Effector CD4-positive, alpha-beta T cell (primary cell): ENCODE measurements at regions not wholly inside any gene's neighbourhood (a gene's known extent, or its start where the extent isn't known, plus 50 kb on each side); places are given as distances from the start of the nearest gene placed in this dataset.

Source experiments
- DNase-seq: peaks from one replicate; pipeline ENCODE4 v3.0.0-alpha.2; 2020

DNA sequence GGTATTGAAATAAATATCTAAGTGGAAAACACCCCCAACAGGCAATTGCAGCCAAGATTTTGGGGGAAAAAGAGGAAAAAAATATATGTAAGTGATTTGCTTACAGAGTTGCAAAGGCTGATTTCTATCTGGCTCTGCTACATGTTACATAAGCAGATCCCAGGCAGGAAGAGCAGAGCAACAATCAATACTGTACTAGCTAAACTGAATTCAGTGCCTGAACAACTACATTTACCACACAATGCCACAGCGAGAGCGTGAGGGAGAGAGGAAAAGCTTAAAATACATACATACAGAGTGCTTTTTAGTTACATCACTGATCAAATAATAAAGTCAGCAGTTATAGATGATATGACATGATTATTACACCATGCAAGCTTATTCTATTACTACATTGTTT lies 665.6 kb upstream of the ARGLU1 start:
- DNase-seq = no peak

DNA sequence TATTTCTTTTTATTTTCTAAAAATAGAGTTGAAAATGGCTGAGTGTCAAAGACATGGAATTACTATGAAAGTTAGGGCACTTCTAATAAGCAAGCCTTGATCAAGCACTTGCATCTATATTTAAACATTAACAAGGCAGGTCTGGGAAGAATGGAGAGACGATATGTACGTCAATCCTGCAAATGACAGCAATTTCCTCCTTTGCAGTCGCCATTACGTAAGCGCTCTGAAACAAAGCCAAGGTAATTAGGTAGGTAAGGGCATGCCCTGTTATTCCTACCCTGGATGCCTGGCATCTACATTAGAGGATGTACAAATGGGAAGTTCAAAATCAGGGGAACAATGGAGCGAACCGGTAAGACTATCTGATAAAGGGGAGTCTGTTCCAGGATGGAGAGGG lies 664.0 kb upstream of the ARGLU1 start:
- DNase-seq = no peak

- DNase-seq = no peak
Observed at GRCh38 chr13:107223867-107224266, 655.9 kb upstream of the ARGLU1 start.

- DNase-seq = no peak
Observed at GRCh38 chr13:107222597-107222996, 654.7 kb upstream of the ARGLU1 start.

DNA sequence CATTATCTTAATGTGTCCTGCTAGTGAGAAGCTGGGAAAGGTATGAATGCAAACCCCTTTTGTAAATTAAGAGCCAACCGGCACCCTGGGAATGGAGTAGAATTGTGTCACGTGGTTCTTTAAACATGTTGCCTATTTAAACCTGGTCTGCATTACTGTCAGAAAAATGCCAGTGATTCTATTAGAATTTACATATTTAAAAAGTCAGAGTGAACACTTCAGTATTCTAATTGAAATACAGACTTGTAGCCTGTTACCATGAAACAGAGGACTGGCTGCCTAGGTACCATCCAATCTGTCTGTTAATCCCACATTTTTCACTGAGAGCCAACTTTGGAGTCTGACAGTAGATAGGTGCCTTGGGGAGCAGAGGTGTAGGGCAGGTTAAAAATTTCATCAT lies 652.3 kb upstream of the ARGLU1 start:
- no peak for DNase-seq

DNA sequence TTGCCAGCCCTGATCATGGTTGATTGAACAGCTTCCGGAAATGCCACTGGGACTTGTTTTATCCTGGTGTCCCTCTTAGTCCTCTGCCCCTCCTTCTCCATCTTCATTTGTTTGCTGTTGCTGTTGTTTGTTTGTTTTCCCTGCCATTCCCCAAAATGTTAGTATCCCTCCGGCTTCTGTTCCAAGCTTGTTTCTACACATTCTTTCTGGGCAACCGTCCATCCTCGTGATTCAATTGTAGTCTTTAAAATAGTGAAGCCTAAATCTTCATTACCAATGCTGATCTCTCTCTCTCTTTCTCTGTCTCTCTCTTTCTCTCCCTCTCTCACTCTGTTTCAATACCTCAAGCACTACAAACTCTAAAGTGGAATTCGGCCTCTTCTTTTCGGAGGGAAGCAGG lies 649.3 kb upstream of the ARGLU1 start:
- no peak for DNase-seq

GRCh38 chr13:107216046-107216755 lies 648.3 kb upstream of the ARGLU1 start:
- DNase-seq = no peak

DNA sequence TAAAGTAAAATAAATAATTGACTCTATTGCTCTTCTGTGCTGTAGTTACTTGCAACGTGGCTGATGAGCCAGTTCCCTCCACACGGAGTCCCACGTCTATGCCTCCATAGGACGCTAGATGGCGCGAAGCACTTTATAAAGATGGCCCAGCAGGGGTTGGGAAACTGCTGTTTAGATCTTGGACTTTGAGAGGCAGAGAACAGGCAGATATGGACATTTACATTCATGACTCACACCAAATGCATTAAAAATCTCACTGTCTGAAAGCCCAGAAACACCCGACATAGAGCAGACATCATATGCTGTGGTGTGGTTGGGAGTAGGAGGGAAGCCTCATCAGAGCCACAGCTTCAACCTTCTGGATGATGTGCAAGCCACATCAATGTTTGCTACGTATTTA lies 643.1 kb upstream of the ARGLU1 start:
- DNase-seq = peak; percentile 7

DNA sequence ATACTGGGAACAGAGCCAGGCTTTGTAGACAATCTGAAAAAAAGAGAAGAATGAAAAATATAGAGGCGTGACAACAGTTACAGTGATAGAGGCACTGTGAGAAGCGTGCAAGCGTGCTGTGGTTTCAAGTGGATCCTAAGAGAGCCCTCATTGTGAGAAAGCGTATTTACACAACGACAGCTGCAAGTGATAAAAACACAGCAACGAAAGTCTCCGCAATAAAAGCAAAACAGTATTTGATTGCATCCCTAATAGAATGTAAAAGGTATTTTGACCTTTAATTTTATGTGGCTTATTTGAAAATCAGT lies 642.7 kb upstream of the ARGLU1 start:
- no peak for DNase-seq

- no peak for DNase-seq
Observed at GRCh38 chr13:107209824-107210722, 642.1 kb upstream of the ARGLU1 start.

- no peak for DNase-seq
Observed at GRCh38 chr13:107208889-107209288, 641.0 kb upstream of the ARGLU1 start.

DNA sequence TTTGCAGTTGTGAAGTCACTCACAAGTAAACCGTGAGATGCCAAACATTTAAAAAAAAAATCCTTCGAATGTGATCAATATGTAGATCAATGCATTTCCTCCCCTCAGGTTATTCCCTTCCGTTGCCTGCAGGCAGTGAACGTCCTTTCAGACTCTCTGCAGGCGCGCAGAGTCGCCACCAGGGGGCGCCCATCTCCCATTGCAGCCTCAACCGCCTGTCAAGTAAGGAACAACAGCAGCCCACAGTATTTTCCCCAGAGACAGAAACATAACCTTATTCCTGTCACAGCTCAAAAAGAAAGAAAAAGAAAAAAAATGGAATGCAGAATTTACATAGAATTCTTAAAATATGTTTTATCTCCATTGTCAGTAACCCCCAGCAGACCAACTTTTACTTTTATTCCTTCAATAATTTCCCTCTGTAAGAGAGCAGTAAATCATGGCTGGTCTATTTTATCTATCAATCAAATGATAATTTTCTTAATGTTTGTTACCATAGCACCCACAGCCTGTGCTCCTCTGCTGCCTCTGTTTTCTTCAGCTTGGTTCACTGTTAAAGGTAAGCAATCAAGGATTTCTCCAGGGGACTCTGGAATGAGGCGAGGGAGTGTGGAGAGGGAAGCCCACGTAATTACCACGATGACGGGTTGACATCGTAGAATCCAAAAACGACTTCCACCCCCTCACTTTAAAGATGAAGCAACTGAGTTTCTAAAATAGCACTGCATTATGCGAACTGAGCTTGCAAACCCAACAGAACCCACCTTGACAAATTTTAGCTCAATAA lies 637.6 kb upstream of the ARGLU1 start:
- DNase-seq = peak; percentile 34

GRCh38 chr13:107203146-107203847 lies 635.4 kb upstream of the ARGLU1 start:
- no peak for DNase-seq

DNA sequence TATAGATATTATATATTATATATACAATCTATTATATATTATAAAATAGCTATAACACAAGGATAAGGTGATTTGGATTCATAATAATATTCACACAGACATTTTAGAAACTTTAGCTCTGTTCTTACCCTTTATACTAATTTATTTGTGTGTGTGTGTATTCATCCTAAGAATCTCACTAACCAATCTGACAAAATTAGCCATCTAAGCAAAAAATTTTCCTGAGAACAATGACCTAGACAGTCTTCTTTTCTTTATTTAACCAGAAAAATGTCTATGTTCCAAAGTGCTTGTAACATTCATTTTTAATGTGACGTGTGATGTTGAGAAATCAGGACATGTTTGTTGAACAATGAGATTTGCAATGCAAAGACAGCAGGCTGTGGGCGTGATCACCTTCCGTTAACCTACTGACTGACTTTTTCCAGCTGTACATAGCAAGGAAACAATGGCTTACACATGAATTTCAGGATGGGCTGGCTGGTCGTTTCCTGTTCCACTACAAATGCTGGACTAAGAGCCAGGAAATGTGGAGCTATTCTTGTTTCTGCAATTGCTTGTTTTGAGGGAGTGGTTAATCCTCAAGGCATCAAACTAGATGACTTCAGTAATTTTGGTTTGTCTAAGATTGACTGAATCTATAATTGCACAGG lies 634.6 kb upstream of the ARGLU1 start:
- no peak for DNase-seq

- no peak for DNase-seq
Observed at GRCh38 chr13:107200491-107200890, 632.6 kb upstream of the ARGLU1 start.

- DNase-seq = no peak
Observed at GRCh38 chr13:107192289-107192688, 624.4 kb upstream of the ARGLU1 start.

- no peak for DNase-seq
Observed at GRCh38 chr13:107190065-107190464, 622.1 kb upstream of the ARGLU1 start.

GRCh38 chr13:107185889-107186288 lies 618.0 kb upstream of the ARGLU1 start:
- DNase-seq = no peak

DNA sequence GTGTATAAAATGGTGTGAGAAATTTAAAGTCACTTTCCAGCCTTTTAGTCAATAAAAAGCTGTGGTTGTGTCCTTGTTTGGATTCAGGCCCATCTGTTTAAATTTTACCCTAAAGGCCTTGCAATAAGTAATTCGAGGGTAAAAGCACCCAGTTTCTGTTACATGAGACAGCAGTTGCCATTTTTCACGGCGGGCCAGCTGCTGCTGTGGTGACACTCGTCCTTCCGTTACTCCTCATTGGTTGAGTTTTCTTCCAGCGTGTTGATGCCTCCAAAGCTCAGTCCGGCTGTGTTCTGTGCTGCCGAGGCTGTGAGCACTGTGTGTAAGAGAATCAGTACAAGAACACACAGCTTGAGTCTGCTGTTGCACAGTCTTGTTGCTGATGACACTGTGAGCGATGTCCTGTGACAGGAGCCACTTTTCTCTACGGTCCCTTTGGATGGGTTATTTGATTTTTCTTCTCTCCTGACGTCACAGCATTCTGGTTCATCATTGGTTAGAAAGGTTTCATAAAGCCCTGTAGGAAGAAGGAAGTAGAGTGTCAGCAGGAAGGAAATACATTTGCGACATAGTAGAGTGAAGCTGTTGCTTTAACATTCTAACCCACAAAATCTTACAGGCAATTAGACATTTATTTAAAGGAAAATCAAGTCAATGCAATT lies 602.5 kb upstream of the ARGLU1 start:
- no peak for DNase-seq

DNA sequence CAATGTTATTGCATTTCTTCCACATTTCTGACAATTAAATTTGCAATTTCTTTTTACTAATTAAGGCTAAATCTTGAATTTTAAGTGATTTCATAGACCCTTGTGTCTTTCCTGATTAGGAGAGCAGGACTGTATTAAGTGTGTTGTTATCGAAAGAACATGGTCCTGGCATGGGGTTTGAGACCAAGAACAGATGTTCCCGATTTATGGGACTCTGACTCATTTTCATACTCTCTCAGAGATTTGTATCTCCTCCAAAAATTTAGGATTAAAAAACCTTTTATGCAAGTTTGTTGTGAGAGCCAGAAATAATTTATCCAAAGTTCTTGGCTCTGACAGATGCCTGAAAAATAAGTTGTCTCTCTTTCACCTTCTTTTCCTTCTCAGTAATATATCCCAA lies 589.3 kb upstream of the ARGLU1 start:
- DNase-seq = no peak

GRCh38 chr13:107144432-107144831 lies 576.5 kb upstream of the ARGLU1 start:
- no peak for DNase-seq

- DNase-seq = no peak
Observed at GRCh38 chr13:107141767-107142166, 573.8 kb upstream of the ARGLU1 start.
